CD4-positive, alpha-beta T cell (primary cell): ENCODE measurements at regions not wholly inside any gene's neighbourhood (a gene's known extent, or its start where the extent isn't known, plus 50 kb on each side); places are given as distances from the start of the nearest gene placed in this dataset.

Experiments used
- ATAC-seq: fragments of 200-7000 bp; cut with Tn5 transposase; one replicate; pipeline ENCODE4 v1.10.0; 2022; ENCODE audit warnings: mild to moderate bottlenecking; ENCODE audit not compliant: poor library complexity
- CTCF ChIA-PET: fragments of 350-600 bp; sonication (Branson Sonifier 250); formaldehyde crosslinking; loops from one replicate; lab custom pipeline; 2021; ENCODE audit warnings: antibody characterized with exemption, inconsistent platforms; lab: Charles Lee
- POLR2A ChIA-PET: fragments of 350-600 bp; sonication (Branson Sonifier 250); formaldehyde crosslinking; loops from one replicate; lab custom pipeline; 2021; ENCODE audit warnings: antibody characterized with exemption, inconsistent platforms; lab: Charles Lee
- DNase-seq, 14 experiments: peaks; one replicate each; pipeline ENCODE4 v3.0.0-alpha.2; 2013 to 2020; ENCODE audit warnings: mixed read lengths in 2 of 14
- H3K27ac ChIP-seq, 2 donors: one replicate each; pipeline versions ENCODE4 v1.5.1 to v1.7.0; 2013; ENCODE audit warnings: low read length in 2 of 2, low read depth in 1 of 2, mild to moderate bottlenecking in 1 of 2
- H3K27me3 ChIP-seq, 2 experiments: 1 replicate in 1 of 2; 2 replicates in 1 of 2; pipeline versions ENCODE4 v1.6.1 to v1.7.0; 2013; ENCODE audit warnings: low read length in 2 of 2, control low read depth in 1 of 2, mild to moderate bottlenecking in 1 of 2, moderate library complexity in 1 of 2; ENCODE audit not compliant: insufficient read depth in 2 of 2, control insufficient read depth in 1 of 2
- H3K36me3 ChIP-seq: one replicate; pipeline ENCODE4 v1.6.1; 2013; ENCODE audit warnings: low read length, control low read depth; ENCODE audit not compliant: insufficient read depth
- H3K4me1 ChIP-seq: one replicate; pipeline ENCODE4 v1.6.1; 2013; ENCODE audit warnings: low read length, control low read depth; ENCODE audit not compliant: insufficient read depth
- H3K4me3 ChIP-seq: one replicate; pipeline ENCODE4 v1.5.1; 2013; ENCODE audit warnings: mild to moderate bottlenecking, low read length, moderate library complexity
- H3K9me3 ChIP-seq, 2 experiments: 1 replicate in 1 of 2; 2 replicates in 1 of 2; pipeline versions ENCODE4 v1.6.1 to v1.7.0; 2013; ENCODE audit warnings: low read length in 2 of 2, mild to moderate bottlenecking in 2 of 2, control low read depth in 1 of 2, moderate library complexity in 1 of 2; ENCODE audit not compliant: control insufficient read depth in 1 of 2, insufficient read depth in 1 of 2
- H3K27ac Mint-ChIP-seq: one replicate; pipeline ENCODE4 v1.8.0; 2020; ENCODE audit warnings: mixed read lengths
- H3K27me3 Mint-ChIP-seq: one replicate; pipeline ENCODE4 v1.8.0; 2021; ENCODE audit warnings: mixed read lengths
- H3K36me3 Mint-ChIP-seq: one replicate; pipeline ENCODE4 v1.8.0; 2021; ENCODE audit warnings: low read depth, mixed read lengths
- H3K4me1 Mint-ChIP-seq: one replicate; pipeline ENCODE4 v1.8.0; 2021; ENCODE audit warnings: low read depth, mixed read lengths
- H3K4me3 Mint-ChIP-seq: one replicate; pipeline ENCODE4 v1.8.0; 2020; ENCODE audit warnings: mild to moderate bottlenecking, mixed read lengths
- H3K9me3 Mint-ChIP-seq: one replicate; pipeline ENCODE4 v1.8.0; 2020; ENCODE audit warnings: mixed read lengths
- CTCF ChIP-seq: fragments of 200-600 bp; IDR thresholded peaks from one replicate; pipeline ENCODE4 v1.8.0; 2022; ENCODE audit warnings: antibody characterized with exemption, mild to moderate bottlenecking
- intact Hi-C, 2 experiments: fragments of 100-400 bp; cut with DNase I in 1 of 2; cut with micrococcal nuclease in 1 of 2; formaldehyde crosslinking; loops; one replicate each; pipeline versions ENCODE4 v1.15.1 to v1.9.0; 2023 to 2025; cut with DNase I, micrococcal nuclease

- Histone ChIP-seq H3K27ac (no peak overlapping the region), H3K4me1 (no peaks in the 10 kb centered on the region), H3K4me3 (no peak overlapping the region), H3K36me3 (no peaks in the 10 kb centered on the region), H3K9me3 (peaks cover 0 to 3% of the 10 kb centered on the region in 2 experiments), H3K27me3 (no peaks in the 10 kb centered on the region)
- peaks cover 5% of the 10 kb centered on the region for H3K27me3 Mint-ChIP-seq
- no peak for TF ChIP-seq CTCF
- no peak for DNase-seq
- no peaks in the 10 kb centered on the region for H3K4me1 Mint-ChIP-seq
- no peak overlapping the region for H3K4me3 Mint-ChIP-seq
- H3K9me3 Mint-ChIP-seq = no peaks in the 10 kb centered on the region
- POLR2A ChIA-PET = no interaction called here
- no peaks in the 10 kb centered on the region for H3K36me3 Mint-ChIP-seq
- H3K27ac Mint-ChIP-seq = no peak overlapping the region
- ATAC-seq = no peak
- CTCF ChIA-PET = no interaction called here
- intact Hi-C loops = no loop called here
Measured at GRCh38 chr15:77798151-77798835, 165.6 kb upstream of the LINGO1 start.

DNA sequence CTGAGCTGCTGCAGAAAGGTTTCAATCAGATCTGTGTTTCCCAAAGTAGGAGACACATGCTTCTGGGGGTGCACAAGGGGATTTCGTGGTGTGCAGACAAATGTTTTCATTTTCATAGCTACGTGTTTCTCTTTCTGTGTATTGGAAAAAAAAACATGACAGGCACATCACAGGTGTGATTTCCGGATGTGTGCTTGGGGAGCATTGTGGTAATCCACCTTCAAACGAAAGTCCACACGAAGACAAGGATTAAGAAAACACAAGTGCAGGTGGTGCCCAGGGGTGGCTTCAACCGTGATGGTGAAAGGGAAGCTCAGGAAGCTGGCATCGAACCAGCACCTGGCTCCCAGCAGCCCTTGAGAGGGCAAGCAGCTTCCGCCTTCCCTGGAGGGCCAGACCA is 164.6 kb upstream of the LINGO1 start:
- DNase-seq (no peak), ATAC-seq (no peak)
- no peak overlapping the region for H3K27ac ChIP-seq
- TF ChIP-seq CTCF = no peak
- H3K9me3 ChIP-seq = peaks cover 0 to 3% of the 10 kb centered on the region in 2 experiments
- H3K27me3 ChIP-seq = no peaks in the 10 kb centered on the region
- H3K36me3 ChIP-seq = no peaks in the 10 kb centered on the region
- ChIA-PET POLR2A (no interaction called here), CTCF (no interaction called here)
- Mint-ChIP-seq H3K27ac (no peak overlapping the region), H3K4me1 (no peaks in the 10 kb centered on the region), H3K36me3 (no peaks in the 10 kb centered on the region), H3K9me3 (no peaks in the 10 kb centered on the region), H3K4me3 (no peak overlapping the region), H3K27me3 (peaks cover 5% of the 10 kb centered on the region)
- intact Hi-C loops = no loop called here
- H3K4me3 ChIP-seq = no peak overlapping the region
- no peaks in the 10 kb centered on the region for H3K4me1 ChIP-seq

DNA sequence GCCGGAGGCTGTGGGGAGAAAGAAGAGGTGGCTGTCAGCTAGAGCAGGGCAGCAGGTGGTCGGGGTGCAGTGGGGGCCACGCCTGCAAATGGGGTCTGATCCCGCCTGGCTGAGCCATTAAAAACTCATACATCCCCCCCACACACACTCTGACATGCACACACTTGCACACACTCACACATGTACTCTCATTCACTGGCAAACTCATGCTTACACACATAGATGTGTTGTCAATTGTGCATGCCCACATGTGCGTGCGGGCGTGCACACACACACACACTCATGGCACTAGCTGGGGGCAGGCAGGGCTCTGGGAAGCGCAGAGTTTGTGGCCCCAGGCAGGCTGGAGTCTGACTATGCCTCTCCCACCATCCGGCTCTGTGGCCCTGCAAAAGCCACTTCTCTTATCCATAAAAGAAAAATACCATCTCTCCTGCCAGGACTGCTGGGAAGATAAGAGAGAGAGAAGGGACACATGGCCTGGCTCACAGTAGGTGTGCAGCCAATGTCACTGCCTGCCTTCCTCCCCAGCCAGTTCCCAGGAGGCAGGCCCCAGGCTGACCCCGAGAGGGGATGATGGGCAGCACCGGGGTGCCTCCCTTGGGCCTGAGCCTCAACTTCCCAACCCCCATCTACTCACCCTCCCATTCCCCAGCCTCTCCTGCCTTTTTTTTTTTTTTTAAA is 163.5 kb upstream of the LINGO1 start:
- Mint-ChIP-seq H3K4me1 (no peaks in the 10 kb centered on the region), H3K36me3 (no peaks in the 10 kb centered on the region), H3K4me3 (no peak overlapping the region), H3K27me3 (no peaks in the 10 kb centered on the region), H3K9me3 (no peaks in the 10 kb centered on the region), H3K27ac (no peak overlapping the region)
- CTCF ChIA-PET = no interaction called here
- H3K27ac ChIP-seq = no peak overlapping the region
- peaks cover 0 to 3% of the 10 kb centered on the region in 2 experiments for H3K9me3 ChIP-seq
- intact Hi-C loops = no loop called here
- ATAC-seq (no peak), DNase-seq (no peak)
- no peak overlapping the region for H3K4me3 ChIP-seq
- H3K4me1 ChIP-seq = no peaks in the 10 kb centered on the region
- POLR2A ChIA-PET = no interaction called here
- no peaks in the 10 kb centered on the region for H3K27me3 ChIP-seq
- H3K36me3 ChIP-seq = no peaks in the 10 kb centered on the region
- no peak for TF ChIP-seq CTCF
